ENCODE measurements at regions not wholly inside any gene's neighbourhood (a gene's known extent, or its start where the extent isn't known, plus 50 kb on each side); places are given as distances from the start of the nearest gene placed in this dataset.

GRCh38 chr10:3975016-3975415 is 190.0 kb upstream of the KLF6 start:
- no peak for DNase-seq (ENCODE audit: low spot score)
- Histone ChIP-seq H3K4me3 (no peak overlapping the region), H3K27ac (no peak overlapping the region)
- TF ChIP-seq, protein P1, sequence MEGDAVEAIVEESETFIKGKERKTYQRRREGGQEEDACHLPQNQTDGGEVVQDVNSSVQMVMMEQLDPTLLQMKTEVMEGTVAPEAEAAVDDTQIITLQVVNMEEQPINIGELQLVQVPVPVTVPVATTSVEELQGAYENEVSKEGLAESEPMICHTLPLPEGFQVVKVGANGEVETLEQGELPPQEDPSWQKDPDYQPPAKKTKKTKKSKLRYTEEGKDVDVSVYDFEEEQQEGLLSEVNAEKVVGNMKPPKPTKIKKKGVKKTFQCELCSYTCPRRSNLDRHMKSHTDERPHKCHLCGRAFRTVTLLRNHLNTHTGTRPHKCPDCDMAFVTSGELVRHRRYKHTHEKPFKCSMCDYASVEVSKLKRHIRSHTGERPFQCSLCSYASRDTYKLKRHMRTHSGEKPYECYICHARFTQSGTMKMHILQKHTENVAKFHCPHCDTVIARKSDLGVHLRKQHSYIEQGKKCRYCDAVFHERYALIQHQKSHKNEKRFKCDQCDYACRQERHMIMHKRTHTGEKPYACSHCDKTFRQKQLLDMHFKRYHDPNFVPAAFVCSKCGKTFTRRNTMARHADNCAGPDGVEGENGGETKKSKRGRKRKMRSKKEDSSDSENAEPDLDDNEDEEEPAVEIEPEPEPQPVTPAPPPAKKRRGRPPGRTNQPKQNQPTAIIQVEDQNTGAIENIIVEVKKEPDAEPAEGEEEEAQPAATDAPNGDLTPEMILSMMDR (IDR thresholded peaks at IDR 0.05), result no peak

GRCh38 chr10:3972460-3973301 is 187.7 kb upstream of the KLF6 start:
- TF ChIP-seq, protein P1 (IDR thresholded peaks at IDR 0.05), result no peak
- no peak overlapping the region for H3K4me3 ChIP-seq
- peak overlapping the region; percentile 42 to 45 for H3K27ac ChIP-seq
- no peak for DNase-seq (ENCODE audit: low spot score)

GRCh38 chr10:3971713-3972112 is 186.7 kb upstream of the KLF6 start:
- Histone ChIP-seq H3K4me3 (no peak overlapping the region), H3K27ac (no peak overlapping the region)
- DNase-seq (ENCODE audit: low spot score), result no peak
- TF ChIP-seq, protein P1 (IDR thresholded peaks at IDR 0.05), result no peak

GRCh38 chr10:3969876-3970666 is 185.1 kb upstream of the KLF6 start:
- H3K27ac ChIP-seq, result no peak overlapping the region
- TF ChIP-seq, protein P1 (IDR thresholded peaks at IDR 0.05), result no peak
- no peak for DNase-seq (ENCODE audit: low spot score)
- no peak overlapping the region for H3K4me3 ChIP-seq

- H3K27ac ChIP-seq, result no peak overlapping the region
- TF ChIP-seq, protein P1 (IDR thresholded peaks at IDR 0.05), result no peak
- no peak overlapping the region for H3K4me3 ChIP-seq
- DNase-seq (ENCODE audit: low spot score), result no peak
Observed at GRCh38 chr10:3968727-3969126, 183.7 kb upstream of the KLF6 start.

- TF ChIP-seq, protein P1 (IDR thresholded peaks at IDR 0.05), result no peak
- Histone ChIP-seq H3K4me3 (no peak overlapping the region), H3K27ac (no peak overlapping the region)
- no peak for DNase-seq (ENCODE audit: low spot score)
Observed at GRCh38 chr10:3964516-3964915, 179.5 kb upstream of the KLF6 start.
